OCI-LY3 (cell line): ENCODE measurements at regions not wholly inside any gene's neighbourhood (a gene's known extent, or its start where the extent isn't known, plus 50 kb on each side); places are given as distances from the start of the nearest gene placed in this dataset.

Experiments
- H2AFZ ChIP-seq: fragments of 200-600, 300-600 bp; shearing (Covaris generic); 2 replicates; pipeline ENCODE4 v1.6.0; 2014; ENCODE audit warnings: antibody characterized with exemption, low read depth, low read length
- H3K27ac ChIP-seq: fragments of 200-600, 300-600 bp; sonication (generic); 2 replicates; pipeline ENCODE4 v1.5.1; 2014; ENCODE audit warnings: mild to moderate bottlenecking, low read length, moderate library complexity, mixed read lengths
- H3K27me3 ChIP-seq: fragments of 200-600, 300-600 bp; sonication (generic); 2 replicates; pipeline ENCODE4 v1.6.1; 2014; ENCODE audit warnings: low read depth, low read length, mixed read lengths
- H3K36me3 ChIP-seq: fragments of 200-600, 300-600 bp; sonication (generic); replicated peaks from 2 replicates; pipeline ENCODE3; 2014; ENCODE audit warnings: low read depth, low read length, mixed read lengths
- H3K4me1 ChIP-seq: fragments of 300-600, 200-600 bp; sonication (generic); 2 replicates; pipeline ENCODE4 v1.6.1; 2014; ENCODE audit warnings: low read length, mixed read lengths
- H3K4me2 ChIP-seq: fragments of 200-600, 300-600 bp; sonication (generic); 2 replicates; pipeline ENCODE4 v1.6.1; 2014; ENCODE audit warnings: low read length, mixed read lengths
- H3K4me3 ChIP-seq: fragments of 300-600, 200-600 bp; sonication (generic); 2 replicates; pipeline ENCODE4 v1.5.1; 2014; ENCODE audit warnings: antibody characterized with exemption, mild to moderate bottlenecking, low read length, moderate library complexity
- H3K79me2 ChIP-seq: fragments of 300-600, 200-600 bp; shearing (Covaris generic); 2 replicates; pipeline ENCODE4 v1.6.1; 2014; ENCODE audit warnings: mild to moderate bottlenecking, low read length, mixed read lengths
- H3K9ac ChIP-seq: fragments of 300-600, 200-600 bp; shearing (Covaris generic); 2 replicates; pipeline ENCODE4 v1.6.0; 2014; ENCODE audit warnings: mild to moderate bottlenecking, low read length, moderate library complexity
- H3K9me3 ChIP-seq: fragments of 200-600, 300-600 bp; shearing (Covaris generic); 2 replicates; pipeline ENCODE4 v1.6.1; 2014; ENCODE audit warnings: low read length, mixed read lengths; ENCODE audit not compliant: insufficient read depth
- H4K20me1 ChIP-seq: fragments of 200-600, 300-600 bp; sonication (generic); 2 replicates; pipeline ENCODE4 v1.6.1; 2016; ENCODE audit warnings: low read length, mixed read lengths; ENCODE audit not compliant: insufficient read depth
- CTCF ChIP-seq: fragments of 200-600, 300-600 bp; sonication (generic); IDR thresholded peaks from 2 replicates; pipeline ENCODE4 v1.5.1; 2014; ENCODE audit warnings: antibody characterized with exemption, low read length, low read depth
- EZH2phosphoT487 ChIP-seq: fragments of 200-600 bp; shearing (Covaris generic); IDR thresholded peaks from 2 replicates; pipeline ENCODE4 v1.6.1; 2018; ENCODE audit warnings: antibody characterized with exemption, mixed run types, low read depth

- Histone ChIP-seq H3K79me2 (no peaks in the 10 kb centered on the region), H2AFZ (no peak overlapping the region), H3K4me3 (no peak overlapping the region), H4K20me1 (no peaks in the 10 kb centered on the region), H3K9me3 (no peaks in the 10 kb centered on the region), H3K36me3 (no peaks in the 10 kb centered on the region), H3K4me2 (no peak overlapping the region), H3K27ac (no peak overlapping the region), H3K9ac (no peak overlapping the region), H3K27me3 (no peaks in the 10 kb centered on the region), H3K4me1 (no peaks in the 10 kb centered on the region; the same call in 1 of the 2 replicates)
- no peak for TF ChIP-seq EZH2phosphoT487
Observed at GRCh38 chr4:181820553-181820952, 422.6 kb upstream of the TENM3 start.

- no peak overlapping the region for H3K27ac ChIP-seq
- no peak overlapping the region for H2AFZ ChIP-seq
- TF ChIP-seq CTCF (no peak), EZH2phosphoT487 (no peak)
- no peaks in the 10 kb centered on the region for H3K9me3 ChIP-seq
- no peak overlapping the region for H3K4me3 ChIP-seq
- no peaks in the 10 kb centered on the region for H3K79me2 ChIP-seq
- no peaks in the 10 kb centered on the region; the same call in 1 of the 2 replicates for H3K4me1 ChIP-seq
- no peak overlapping the region for H3K9ac ChIP-seq
- no peaks in the 10 kb centered on the region for H4K20me1 ChIP-seq
- no peaks in the 10 kb centered on the region for H3K36me3 ChIP-seq
- 0 out of 2 replicates have a peak overlapping the region, but pooled peaks have one; percentile 0 for H3K4me2 ChIP-seq
- H3K27me3 ChIP-seq = no peaks in the 10 kb centered on the region
Observed at GRCh38 chr4:181821039-181822004, 421.9 kb upstream of the TENM3 start.

DNA sequence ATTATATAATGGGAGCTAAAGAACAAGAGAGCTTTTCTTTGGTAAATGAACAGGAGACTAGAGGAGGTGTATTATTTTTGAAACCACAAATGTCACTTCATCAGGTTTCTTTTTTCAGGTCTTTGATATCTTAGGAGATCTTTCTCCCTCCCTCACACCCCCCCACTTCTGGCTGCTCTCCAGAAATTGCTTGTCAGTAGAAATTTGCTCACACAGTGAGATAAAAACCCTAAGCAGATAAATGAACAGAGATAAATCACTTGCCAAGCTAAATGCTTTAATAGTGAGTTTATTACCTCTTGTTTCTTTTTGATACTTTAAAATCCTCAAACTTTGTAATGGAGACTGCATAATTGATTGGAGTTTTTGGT, 421.2 kb upstream of the TENM3 start:
- H3K4me3 ChIP-seq = no peak overlapping the region
- H2AFZ ChIP-seq = no peak overlapping the region
- no peaks in the 10 kb centered on the region for H3K36me3 ChIP-seq
- 0 out of 2 replicates have a peak overlapping the region, but pooled peaks have one; percentile 0 for H3K4me2 ChIP-seq
- no peak overlapping the region for H3K9ac ChIP-seq
- H3K27ac ChIP-seq = no peak overlapping the region
- H3K79me2 ChIP-seq = no peaks in the 10 kb centered on the region
- TF ChIP-seq EZH2phosphoT487 (no peak), CTCF (no peak)
- H3K27me3 ChIP-seq = no peaks in the 10 kb centered on the region
- H3K9me3 ChIP-seq = no peaks in the 10 kb centered on the region
- H3K4me1 ChIP-seq = no peaks in the 10 kb centered on the region; the same call in 1 of the 2 replicates
- no peaks in the 10 kb centered on the region for H4K20me1 ChIP-seq

DNA sequence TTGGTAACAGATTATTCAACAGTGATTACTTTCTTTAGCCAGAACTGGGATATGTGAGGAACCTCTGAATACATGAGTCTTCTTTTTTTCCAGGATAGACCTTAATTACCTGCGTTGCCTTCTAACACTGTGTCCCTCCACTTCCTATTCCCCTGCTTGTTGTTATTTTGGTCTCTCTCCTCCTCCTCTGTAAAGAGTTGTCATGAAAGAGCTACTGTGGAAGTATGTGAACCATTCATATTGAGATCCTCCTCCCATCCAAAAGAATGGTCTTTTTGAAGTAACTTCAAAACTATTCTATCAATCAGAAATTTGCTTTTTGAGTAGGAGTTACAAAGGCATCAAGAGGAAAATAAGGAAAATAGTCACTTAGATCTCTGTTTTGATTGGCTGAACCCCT, 420.0 kb upstream of the TENM3 start:
- Histone ChIP-seq H2AFZ (no peak overlapping the region), H3K4me1 (no peaks in the 10 kb centered on the region; the same call in 1 of the 2 replicates), H3K27me3 (no peaks in the 10 kb centered on the region), H3K4me2 (no peak overlapping the region), H3K4me3 (no peak overlapping the region), H3K9me3 (no peaks in the 10 kb centered on the region), H3K79me2 (no peaks in the 10 kb centered on the region), H3K27ac (no peak overlapping the region), H4K20me1 (no peaks in the 10 kb centered on the region), H3K9ac (no peak overlapping the region), H3K36me3 (no peaks in the 10 kb centered on the region)
- TF ChIP-seq CTCF (no peak), EZH2phosphoT487 (no peak)
